Right atrium auricular region (tissue), 2 donors: ENCODE measurements at regions not wholly inside any gene's neighbourhood (a gene's known extent, or its start where the extent isn't known, plus 50 kb on each side); places are given as distances from the start of the nearest gene placed in this dataset.
"Not testable (repeated sequence)": the region's sequence is repeated elsewhere in the genome, so short reads cannot be mapped to it uniquely, and the experiment has no call there.

Experiments used
- DNase-seq: peaks from one replicate; pipeline ENCODE4 v3.0.0-alpha.2; 2019; ENCODE audit warnings: low spot score
- H3K27ac ChIP-seq, 2 donors: fragments of 200-600 bp; sonication (generic); 1 replicate in 1 of 2; 2 replicates in 1 of 2; pipeline ENCODE4 v1.5.1; 2016 to 2019
- H3K27me3 ChIP-seq, 2 donors: fragments of 200-600 bp; sonication (generic); one replicate each; pipeline versions ENCODE4 v1.5.1 to v1.6.0; 2017 to 2019
- H3K36me3 ChIP-seq: fragments of 200-600 bp; sonication (generic); one replicate; pipeline ENCODE4 v1.5.1; 2016
- H3K4me1 ChIP-seq, 2 donors: fragments of 200-600 bp; sonication (generic); one replicate each; pipeline versions ENCODE4 v1.5.1 to v1.6.0; 2017 to 2019
- H3K4me3 ChIP-seq, 2 donors: fragments of 200-600 bp; sonication (generic); 1 replicate in 1 of 2; 2 replicates in 1 of 2; pipeline ENCODE4 v1.5.1; 2017 to 2019; ENCODE audit warnings: mild to moderate bottlenecking in 1 of 2, moderate library complexity in 1 of 2
- H3K9me3 ChIP-seq, 2 donors: fragments of 200-600 bp; sonication (generic); one replicate each; pipeline ENCODE4 v1.5.1; 2019
- CTCF ChIP-seq, 2 donors: fragments of 200-600 bp; sonication (generic); IDR thresholded peaks; one replicate each; pipeline ENCODE4 v1.5.1; 2019; ENCODE audit warnings: antibody characterized with exemption in 2 of 2

- TF ChIP-seq CTCF (IDR thresholded peaks at IDR 0.05) = no peak
- DNase-seq = no peak
- no peaks in the 10 kb centered on the region for H3K27me3 ChIP-seq
- no peak overlapping the region for H3K4me3 ChIP-seq
- H3K27ac ChIP-seq = no peak overlapping the region
- no peaks in the 10 kb centered on the region for H3K36me3 ChIP-seq
- no peaks in the 10 kb centered on the region for H3K9me3 ChIP-seq
- no peaks in the 10 kb centered on the region for H3K4me1 ChIP-seq
Observed at GRCh38 chr13:30072818-30073186, 222.4 kb upstream of the UBL3 start.

GRCh38 chr13:30071969-30072817, 221.8 kb upstream of the UBL3 start:
- H3K36me3 ChIP-seq = no peaks in the 10 kb centered on the region
- DNase-seq = no peak
- no peaks in the 10 kb centered on the region for H3K9me3 ChIP-seq
- H3K4me3 ChIP-seq = no peak overlapping the region
- no peak for TF ChIP-seq CTCF (IDR thresholded peaks at IDR 0.05)
- no peaks in the 10 kb centered on the region for H3K27me3 ChIP-seq
- H3K27ac ChIP-seq = no peak overlapping the region
- H3K4me1 ChIP-seq = no peaks in the 10 kb centered on the region

- Histone ChIP-seq H3K9me3 (no peaks in the 10 kb centered on the region), H3K27ac (no peak overlapping the region), H3K27me3 (no peaks in the 10 kb centered on the region), H3K4me3 (no peak overlapping the region), H3K4me1 (no peaks in the 10 kb centered on the region), H3K36me3 (no peaks in the 10 kb centered on the region)
- no peak for TF ChIP-seq CTCF (IDR thresholded peaks at IDR 0.05)
- DNase-seq = no peak
Observed at GRCh38 chr13:30065181-30065580, 214.8 kb upstream of the UBL3 start.

GRCh38 chr13:30063892-30064291, 213.5 kb upstream of the UBL3 start:
- Histone ChIP-seq H3K9me3 (peaks cover 0 to under 1% of the 10 kb centered on the region in 2 donors), H3K27ac (no peak overlapping the region), H3K4me3 (no peak overlapping the region), H3K27me3 (no peaks in the 10 kb centered on the region), H3K36me3 (no peaks in the 10 kb centered on the region), H3K4me1 (no peaks in the 10 kb centered on the region)
- no peak for TF ChIP-seq CTCF (IDR thresholded peaks at IDR 0.05)
- no peak for DNase-seq

GRCh38 chr13:30061217-30061616, 210.8 kb upstream of the UBL3 start:
- Histone ChIP-seq H3K27ac (no peak overlapping the region), H3K9me3 (peaks cover 0 to 4% of the 10 kb centered on the region in 2 donors), H3K36me3 (no peaks in the 10 kb centered on the region), H3K27me3 (no peaks in the 10 kb centered on the region), H3K4me1 (no peaks in the 10 kb centered on the region), H3K4me3 (no peak overlapping the region)
- no peak for TF ChIP-seq CTCF (IDR thresholded peaks at IDR 0.05)
- DNase-seq = no peak

- Histone ChIP-seq H3K4me1 (no peaks in the 10 kb centered on the region), H3K36me3 (no peaks in the 10 kb centered on the region), H3K27ac (no peak overlapping the region), H3K9me3 (peaks cover 0 to 4% of the 10 kb centered on the region in 2 donors), H3K4me3 (no peak overlapping the region), H3K27me3 (no peaks in the 10 kb centered on the region)
- no peak for DNase-seq
- no peak for TF ChIP-seq CTCF (IDR thresholded peaks at IDR 0.05)
Observed at GRCh38 chr13:30058429-30058828, 208.0 kb upstream of the UBL3 start.

- H3K27me3 ChIP-seq, H3K4me3 ChIP-seq, H3K27ac ChIP-seq, H3K36me3 ChIP-seq, DNase-seq, H3K9me3 ChIP-seq, H3K4me1 ChIP-seq: not testable (repeated sequence)
Observed at GRCh38 chr13:30054546-30054945, 204.1 kb upstream of the UBL3 start.
